ENCODE measurements at regions not wholly inside any gene's neighbourhood (a gene's known extent, or its start where the extent isn't known, plus 50 kb on each side); places are given as distances from the start of the nearest gene placed in this dataset.
"Not testable (repeated sequence)": the region's sequence is repeated elsewhere in the genome, so short reads cannot be mapped to it uniquely, and the experiment has no call there.

GRCh38 chr4:30553706-30554105, 166.5 kb upstream of the PCDH7 start:
- intact Hi-C loops (cut with micrococcal nuclease) = no loop called here

- intact Hi-C loops (cut with micrococcal nuclease) = no loop called here
Observed at GRCh38 chr4:30555775-30556174, 164.4 kb upstream of the PCDH7 start.

GRCh38 chr4:30559481-30559880, 160.7 kb upstream of the PCDH7 start:
- intact Hi-C loops (cut with micrococcal nuclease) = no loop called here

GRCh38 chr4:30586850-30587249, 133.3 kb upstream of the PCDH7 start:
- intact Hi-C loops (cut with micrococcal nuclease) = no loop called here

GRCh38 chr4:30589669-30590068, 130.5 kb upstream of the PCDH7 start:
- intact Hi-C loops (cut with micrococcal nuclease) = not testable (repeated sequence)

- intact Hi-C loops (cut with micrococcal nuclease) = no loop called here
Observed at GRCh38 chr4:30600246-30601017, 119.7 kb upstream of the PCDH7 start.

GRCh38 chr4:30601070-30601865, 118.9 kb upstream of the PCDH7 start:
- intact Hi-C loops (cut with micrococcal nuclease) = no loop called here

- intact Hi-C loops (cut with micrococcal nuclease) = no loop called here
Observed at GRCh38 chr4:30605616-30606190, 114.5 kb upstream of the PCDH7 start.

GRCh38 chr4:30610361-30610760, 109.8 kb upstream of the PCDH7 start:
- intact Hi-C loops (cut with micrococcal nuclease) = no loop called here

- intact Hi-C loops (cut with micrococcal nuclease) = no loop called here
Observed at GRCh38 chr4:30614771-30615170, 105.4 kb upstream of the PCDH7 start.

GRCh38 chr4:30616942-30617646, 103.1 kb upstream of the PCDH7 start:
- intact Hi-C loops (cut with micrococcal nuclease) = no loop called here

GRCh38 chr4:30617836-30618235, 102.3 kb upstream of the PCDH7 start:
- intact Hi-C loops (cut with micrococcal nuclease) = no loop called here

GRCh38 chr4:30619679-30620078, 100.5 kb upstream of the PCDH7 start:
- intact Hi-C loops (cut with micrococcal nuclease) = no loop called here

- intact Hi-C loops (cut with micrococcal nuclease) = no loop called here
Observed at GRCh38 chr4:30620711-30621110, 99.5 kb upstream of the PCDH7 start.

GRCh38 chr4:30630431-30630830, 89.7 kb upstream of the PCDH7 start:
- intact Hi-C loops (cut with micrococcal nuclease) = no loop called here

GRCh38 chr4:30632751-30633150, 87.4 kb upstream of the PCDH7 start:
- intact Hi-C loops (cut with micrococcal nuclease) = no loop called here

- intact Hi-C loops (cut with micrococcal nuclease) = no loop called here
Observed at GRCh38 chr4:30641345-30641744, 78.8 kb upstream of the PCDH7 start.

- intact Hi-C loops (cut with micrococcal nuclease) = no loop called here
Observed at GRCh38 chr4:30642567-30642966, 77.6 kb upstream of the PCDH7 start.

- intact Hi-C loops (cut with micrococcal nuclease) = no loop called here
Observed at GRCh38 chr4:30653291-30653690, 66.9 kb upstream of the PCDH7 start.

- intact Hi-C loops (cut with micrococcal nuclease) = no loop called here
Observed at GRCh38 chr4:30656828-30657227, 63.3 kb upstream of the PCDH7 start.

- intact Hi-C loops (cut with micrococcal nuclease) = no loop called here
Observed at GRCh38 chr4:30667919-30668318, 52.2 kb upstream of the PCDH7 start.

GRCh38 chr4:30670206-30670605, 50.0 kb upstream of the PCDH7 start:
- intact Hi-C loops (cut with micrococcal nuclease) = no loop called here

Measured in T-helper 1 cell treated with Interleukin-12 subunit alpha and Interleukin-12 subunit beta and Interleukin-4 antibody, amounts not matched to agents 30 ng/mL and 1 ng/mL, for 36 hours (primary cell).